Neural cell (in vitro differentiated cells): ENCODE measurements at regions not wholly inside any gene's neighbourhood (a gene's known extent, or its start where the extent isn't known, plus 50 kb on each side); places are given as distances from the start of the nearest gene placed in this dataset.

ENCODE experiments used
- EP300 ChIP-seq: fragments of 450-650 bp; conservative IDR thresholded peaks from 2 replicates; pipeline ENCODE4 v1.6.1; 2014; ENCODE audit warnings: antibody characterized with exemption, mild to moderate bottlenecking, moderate library complexity; ENCODE audit not compliant: poor library complexity, severe bottlenecking
- EZH2 ChIP-seq: fragments of 200-600, 300-800 bp; shearing (Covaris generic), sonication (generic); IDR thresholded peaks from 2 replicates; pipeline ENCODE4 v1.6.1; 2014; ENCODE audit warnings: antibody characterized with exemption, low read length, borderline replicate concordance, mild to moderate bottlenecking; ENCODE audit not compliant: insufficient read depth, poor library complexity, severe bottlenecking
- MXI1 ChIP-seq: fragments of 450-650 bp; conservative IDR thresholded peaks from 2 replicates; pipeline ENCODE4 v1.6.1; 2014; ENCODE audit warnings: antibody characterized with exemption, mild to moderate bottlenecking; ENCODE audit not compliant: poor library complexity, severe bottlenecking
- POLR2AphosphoS5 ChIP-seq: IDR thresholded peaks from 2 replicates; pipeline ENCODE4 v1.6.1; 2012
- RAD21 ChIP-seq: fragments of 450-650 bp; conservative IDR thresholded peaks from 2 replicates; pipeline ENCODE4 v1.6.1; 2014; ENCODE audit warnings: antibody characterized with exemption, mild to moderate bottlenecking, moderate library complexity
- SMC3 ChIP-seq: fragments of 450-650 bp; conservative IDR thresholded peaks from 2 replicates; pipeline ENCODE4 v1.6.1; 2014; ENCODE audit warnings: antibody characterized with exemption, mild to moderate bottlenecking, moderate library complexity; ENCODE audit not compliant: poor library complexity
- TAF1 ChIP-seq: IDR thresholded peaks from 2 replicates; pipeline ENCODE4 v1.6.1; 2012; ENCODE audit warnings: low read depth
- TF ChIP-seq, protein P1 (sequence below): IDR thresholded peaks from 2 replicates; pipeline ENCODE4 v1.6.1; 2012; ENCODE audit warnings: borderline replicate concordance
- TF ChIP-seq, protein P2 (sequence below): fragments of 450-650 bp; IDR thresholded peaks from 2 replicates; pipeline ENCODE4 v1.5.1; 2014; ENCODE audit warnings: antibody characterized with exemption, mild to moderate bottlenecking, moderate library complexity; ENCODE audit not compliant: poor library complexity, severe bottlenecking

DNA sequence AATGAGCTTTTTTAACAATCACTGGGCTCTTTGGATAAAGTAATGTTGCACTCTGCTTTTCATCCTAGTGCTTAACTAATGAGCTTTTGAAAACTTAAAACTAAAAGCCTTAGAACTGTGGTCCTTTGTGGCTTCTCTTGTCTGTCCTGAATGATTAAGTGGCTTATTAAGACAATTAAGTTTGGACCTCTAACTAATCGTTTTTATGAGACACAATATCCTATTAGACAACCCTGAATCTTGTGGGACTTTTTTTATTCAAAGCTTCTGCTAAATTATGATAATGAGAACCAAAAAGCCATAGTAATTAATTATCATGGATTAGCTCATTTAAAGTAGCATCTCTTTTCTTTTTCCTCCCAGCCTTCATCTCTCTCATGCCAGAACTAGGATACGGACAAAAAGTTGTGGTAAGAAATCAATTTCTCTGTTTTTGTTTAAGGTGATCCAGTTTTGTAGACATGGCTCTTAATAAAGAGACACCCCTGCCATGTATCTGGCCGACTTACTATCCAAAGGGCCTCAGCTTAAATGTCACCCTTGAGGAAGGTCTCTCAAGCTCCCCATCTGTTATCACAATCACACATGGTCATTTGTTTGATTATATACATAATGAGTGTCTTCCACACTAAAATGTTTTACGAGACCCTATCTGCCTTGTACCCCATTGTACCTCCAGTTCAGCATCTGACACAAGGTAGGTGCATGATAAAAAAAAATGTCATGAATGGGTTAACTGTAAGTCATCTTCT is 384.4 kb upstream of the IRAK1BP1 start:
- TF ChIP-seq, protein P1, sequence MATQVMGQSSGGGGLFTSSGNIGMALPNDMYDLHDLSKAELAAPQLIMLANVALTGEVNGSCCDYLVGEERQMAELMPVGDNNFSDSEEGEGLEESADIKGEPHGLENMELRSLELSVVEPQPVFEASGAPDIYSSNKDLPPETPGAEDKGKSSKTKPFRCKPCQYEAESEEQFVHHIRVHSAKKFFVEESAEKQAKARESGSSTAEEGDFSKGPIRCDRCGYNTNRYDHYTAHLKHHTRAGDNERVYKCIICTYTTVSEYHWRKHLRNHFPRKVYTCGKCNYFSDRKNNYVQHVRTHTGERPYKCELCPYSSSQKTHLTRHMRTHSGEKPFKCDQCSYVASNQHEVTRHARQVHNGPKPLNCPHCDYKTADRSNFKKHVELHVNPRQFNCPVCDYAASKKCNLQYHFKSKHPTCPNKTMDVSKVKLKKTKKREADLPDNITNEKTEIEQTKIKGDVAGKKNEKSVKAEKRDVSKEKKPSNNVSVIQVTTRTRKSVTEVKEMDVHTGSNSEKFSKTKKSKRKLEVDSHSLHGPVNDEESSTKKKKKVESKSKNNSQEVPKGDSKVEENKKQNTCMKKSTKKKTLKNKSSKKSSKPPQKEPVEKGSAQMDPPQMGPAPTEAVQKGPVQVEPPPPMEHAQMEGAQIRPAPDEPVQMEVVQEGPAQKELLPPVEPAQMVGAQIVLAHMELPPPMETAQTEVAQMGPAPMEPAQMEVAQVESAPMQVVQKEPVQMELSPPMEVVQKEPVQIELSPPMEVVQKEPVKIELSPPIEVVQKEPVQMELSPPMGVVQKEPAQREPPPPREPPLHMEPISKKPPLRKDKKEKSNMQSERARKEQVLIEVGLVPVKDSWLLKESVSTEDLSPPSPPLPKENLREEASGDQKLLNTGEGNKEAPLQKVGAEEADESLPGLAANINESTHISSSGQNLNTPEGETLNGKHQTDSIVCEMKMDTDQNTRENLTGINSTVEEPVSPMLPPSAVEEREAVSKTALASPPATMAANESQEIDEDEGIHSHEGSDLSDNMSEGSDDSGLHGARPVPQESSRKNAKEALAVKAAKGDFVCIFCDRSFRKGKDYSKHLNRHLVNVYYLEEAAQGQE, result no peak
- no peak for TF ChIP-seq POLR2AphosphoS5
- TF ChIP-seq, protein P2, sequence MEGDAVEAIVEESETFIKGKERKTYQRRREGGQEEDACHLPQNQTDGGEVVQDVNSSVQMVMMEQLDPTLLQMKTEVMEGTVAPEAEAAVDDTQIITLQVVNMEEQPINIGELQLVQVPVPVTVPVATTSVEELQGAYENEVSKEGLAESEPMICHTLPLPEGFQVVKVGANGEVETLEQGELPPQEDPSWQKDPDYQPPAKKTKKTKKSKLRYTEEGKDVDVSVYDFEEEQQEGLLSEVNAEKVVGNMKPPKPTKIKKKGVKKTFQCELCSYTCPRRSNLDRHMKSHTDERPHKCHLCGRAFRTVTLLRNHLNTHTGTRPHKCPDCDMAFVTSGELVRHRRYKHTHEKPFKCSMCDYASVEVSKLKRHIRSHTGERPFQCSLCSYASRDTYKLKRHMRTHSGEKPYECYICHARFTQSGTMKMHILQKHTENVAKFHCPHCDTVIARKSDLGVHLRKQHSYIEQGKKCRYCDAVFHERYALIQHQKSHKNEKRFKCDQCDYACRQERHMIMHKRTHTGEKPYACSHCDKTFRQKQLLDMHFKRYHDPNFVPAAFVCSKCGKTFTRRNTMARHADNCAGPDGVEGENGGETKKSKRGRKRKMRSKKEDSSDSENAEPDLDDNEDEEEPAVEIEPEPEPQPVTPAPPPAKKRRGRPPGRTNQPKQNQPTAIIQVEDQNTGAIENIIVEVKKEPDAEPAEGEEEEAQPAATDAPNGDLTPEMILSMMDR, result no peak
- TF ChIP-seq EZH2, result no peak
- no peak for TF ChIP-seq RAD21
- TF ChIP-seq TAF1, result no peak
- TF ChIP-seq EP300, result no peak
- TF ChIP-seq MXI1, result no peak
- no peak for TF ChIP-seq SMC3
